HEK293 (cell line): ENCODE measurements at regions not wholly inside any gene's neighbourhood (a gene's known extent, or its start where the extent isn't known, plus 50 kb on each side); places are given as distances from the start of the nearest gene placed in this dataset.

ENCODE experiments used
- CTCF ChIA-PET: fragments of 350-600 bp; formaldehyde crosslinking; extraction: SDS; loops from one replicate; lab custom pipeline; 2021; ENCODE audit warnings: antibody characterized with exemption; lab: Yijun Ruan, JAX
- POLR2A ChIA-PET: fragments of 300-600 bp; formaldehyde crosslinking; extraction: SDS; loops from one replicate; lab custom pipeline; 2020; ENCODE audit warnings: antibody characterized with exemption, inconsistent platforms; lab: Yijun Ruan, JAX
- H3K27ac ChIP-seq: fragments of 200-500 bp; sonication (Bioruptor generic); 2 replicates; pipeline ENCODE4 v1.5.1; 2014; ENCODE audit warnings: low read depth, low read length, control low read depth, inconsistent platforms; ENCODE audit errors: extremely low read depth
- H3K36me3 ChIP-seq, 2 experiments: fragments of 200-500 bp in 1 of 2; sonication (Bioruptor generic) in 1 of 2; 1 replicate in 1 of 2; 2 replicates in 1 of 2; pipeline ENCODE4 v1.5.1; 2014 to 2017; ENCODE audit warnings: inconsistent platforms in 2 of 2, low read length in 2 of 2; ENCODE audit not compliant: control insufficient read depth in 2 of 2, insufficient read depth in 1 of 2
- H3K4me1 ChIP-seq: fragments of 200-500 bp; sonication (Bioruptor generic); 2 replicates; pipeline ENCODE4 v1.5.1; 2014; ENCODE audit warnings: mild to moderate bottlenecking, low read length, inconsistent platforms; ENCODE audit not compliant: control insufficient read depth, insufficient read depth
- H3K4me3 ChIP-seq: 2 replicates; pipeline ENCODE4 v1.5.1; 2011; ENCODE audit warnings: low read depth, mild to moderate bottlenecking, control low read depth, low read length, moderate library complexity
- H3K9me3 ChIP-seq: fragments of 200-500 bp; sonication (Bioruptor generic); 2 replicates; pipeline ENCODE4 v1.5.1; 2014; ENCODE audit warnings: low read depth, low read length, inconsistent platforms; ENCODE audit not compliant: control insufficient read depth, insufficient read depth
- KLF10 ChIP-seq: fragments of 450-650 bp; IDR thresholded peaks from 2 replicates; pipeline ENCODE4 v1.5.1; 2018; ENCODE audit warnings: missing biosample characterization, mild to moderate bottlenecking, missing genetic modification characterization
- KLF7 ChIP-seq: fragments of 450-650 bp; formaldehyde crosslinking; IDR thresholded peaks from 2 replicates; pipeline ENCODE4 v1.5.1; 2016; ENCODE audit warnings: missing biosample characterization, missing genetic modification characterization, borderline replicate concordance
- MZF1 ChIP-seq: fragments of 450-650 bp; formaldehyde crosslinking; IDR thresholded peaks from 2 replicates; pipeline ENCODE4 v1.5.1; 2017; ENCODE audit warnings: missing biosample characterization, missing genetic modification characterization, borderline replicate concordance
- SETDB1 ChIP-seq: IDR thresholded peaks from one replicate; pipeline ENCODE4 v1.6.1; 2017; ENCODE audit warnings: mild to moderate bottlenecking, low read length, moderate library complexity, mixed read lengths; ENCODE audit not compliant: insufficient read length
- ZBTB10 ChIP-seq: fragments of 450-650 bp; formaldehyde crosslinking; IDR thresholded peaks from 2 replicates; pipeline ENCODE4 v1.5.1; 2016; ENCODE audit warnings: missing biosample characterization, missing genetic modification characterization
- ZBTB48 ChIP-seq: fragments of 450-650 bp; formaldehyde crosslinking; IDR thresholded peaks from 2 replicates; pipeline ENCODE4 v1.5.1; 2016; ENCODE audit warnings: missing biosample characterization, missing genetic modification characterization
- ZIC2 ChIP-seq: fragments of 450-650 bp; formaldehyde crosslinking; IDR thresholded peaks from 2 replicates; pipeline ENCODE4 v1.5.1; 2016; ENCODE audit warnings: missing biosample characterization, missing genetic modification characterization
- ZNF157 ChIP-seq: fragments of 450-650 bp; formaldehyde crosslinking; IDR thresholded peaks from 2 replicates; pipeline ENCODE4 v1.5.1; 2016; ENCODE audit warnings: missing biosample characterization, missing genetic modification characterization
- ZNF202 ChIP-seq: fragments of 450-650 bp; formaldehyde crosslinking; IDR thresholded peaks from 2 replicates; pipeline ENCODE4 v1.5.1; 2016; ENCODE audit warnings: missing biosample characterization, missing genetic modification characterization, borderline replicate concordance
- ZNF211 ChIP-seq: fragments of 450-650 bp; formaldehyde crosslinking; IDR thresholded peaks from 2 replicates; pipeline ENCODE4 v1.5.1; 2016; ENCODE audit warnings: low read depth, missing biosample characterization, missing genetic modification characterization
- ZNF214 ChIP-seq: fragments of 450-650 bp; formaldehyde crosslinking; IDR thresholded peaks from 2 replicates; pipeline ENCODE4 v1.5.1; 2017; ENCODE audit warnings: missing biosample characterization, mild to moderate bottlenecking, missing genetic modification characterization, borderline replicate concordance
- ZNF280D ChIP-seq: fragments of 450-650 bp; formaldehyde crosslinking; IDR thresholded peaks from 2 replicates; pipeline ENCODE4 v1.5.1; 2016; ENCODE audit warnings: missing biosample characterization, missing genetic modification characterization
- ZNF311 ChIP-seq: fragments of 450-650 bp; formaldehyde crosslinking; IDR thresholded peaks from 2 replicates; pipeline ENCODE4 v1.5.1; 2017; ENCODE audit warnings: missing biosample characterization, missing genetic modification characterization, borderline replicate concordance
- ZNF341 ChIP-seq: fragments of 450-650 bp; formaldehyde crosslinking; IDR thresholded peaks from 2 replicates; pipeline ENCODE4; 2016; ENCODE audit warnings: low read depth, missing biosample characterization, missing genetic modification characterization
- ZNF548 ChIP-seq: fragments of 450-650 bp; formaldehyde crosslinking; IDR thresholded peaks from 2 replicates; pipeline ENCODE4 v1.5.1; 2016; ENCODE audit warnings: missing biosample characterization, missing genetic modification characterization
- ZNF654 ChIP-seq: fragments of 450-650 bp; formaldehyde crosslinking; IDR thresholded peaks from 2 replicates; pipeline ENCODE4 v1.5.1; 2016; ENCODE audit warnings: low read depth, missing biosample characterization, missing genetic modification characterization
- ZNF692 ChIP-seq: fragments of 450-650 bp; formaldehyde crosslinking; IDR thresholded peaks from 2 replicates; pipeline ENCODE4 v1.5.1; 2016; ENCODE audit warnings: missing biosample characterization, missing genetic modification characterization
- ZNF785 ChIP-seq: fragments of 450-650 bp; formaldehyde crosslinking; IDR thresholded peaks from 2 replicates; pipeline ENCODE4 v1.5.1; 2016; ENCODE audit warnings: missing biosample characterization, missing genetic modification characterization
- TF ChIP-seq, protein P1 (sequence below): fragments of 450-650 bp; formaldehyde crosslinking; IDR thresholded peaks from 2 replicates; pipeline ENCODE4 v1.5.1; 2016; ENCODE audit warnings: missing biosample characterization, missing genetic modification characterization, low read depth

DNA sequence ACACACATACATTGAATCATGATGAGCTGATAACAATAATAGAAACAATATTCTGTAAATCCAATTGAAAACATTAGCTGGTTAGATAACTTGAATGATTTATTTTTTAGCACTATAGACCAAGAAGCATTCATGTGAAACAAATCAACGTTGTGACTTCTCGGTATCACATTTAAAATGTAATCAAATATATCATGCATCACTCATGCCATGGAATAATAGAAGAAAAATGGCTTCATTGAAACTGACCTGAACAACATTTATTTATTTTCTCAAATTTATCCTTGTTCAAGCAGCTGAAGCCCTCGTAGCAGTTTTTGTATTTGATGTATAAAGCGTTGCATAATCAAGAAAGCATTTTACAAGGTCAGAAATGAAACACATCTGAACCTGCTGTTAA is 299.6 kb upstream of the CDH18 start (continued):
- TF ChIP-seq ZNF341 (tag by site-specific recombination) = no peak
- no peak for TF ChIP-seq ZNF211
- TF ChIP-seq, all 188 proteins: peak for 0

GRCh38 chr5:20286512-20286911 is 298.5 kb upstream of the CDH18 start:
- TF ChIP-seq, protein P1, sequence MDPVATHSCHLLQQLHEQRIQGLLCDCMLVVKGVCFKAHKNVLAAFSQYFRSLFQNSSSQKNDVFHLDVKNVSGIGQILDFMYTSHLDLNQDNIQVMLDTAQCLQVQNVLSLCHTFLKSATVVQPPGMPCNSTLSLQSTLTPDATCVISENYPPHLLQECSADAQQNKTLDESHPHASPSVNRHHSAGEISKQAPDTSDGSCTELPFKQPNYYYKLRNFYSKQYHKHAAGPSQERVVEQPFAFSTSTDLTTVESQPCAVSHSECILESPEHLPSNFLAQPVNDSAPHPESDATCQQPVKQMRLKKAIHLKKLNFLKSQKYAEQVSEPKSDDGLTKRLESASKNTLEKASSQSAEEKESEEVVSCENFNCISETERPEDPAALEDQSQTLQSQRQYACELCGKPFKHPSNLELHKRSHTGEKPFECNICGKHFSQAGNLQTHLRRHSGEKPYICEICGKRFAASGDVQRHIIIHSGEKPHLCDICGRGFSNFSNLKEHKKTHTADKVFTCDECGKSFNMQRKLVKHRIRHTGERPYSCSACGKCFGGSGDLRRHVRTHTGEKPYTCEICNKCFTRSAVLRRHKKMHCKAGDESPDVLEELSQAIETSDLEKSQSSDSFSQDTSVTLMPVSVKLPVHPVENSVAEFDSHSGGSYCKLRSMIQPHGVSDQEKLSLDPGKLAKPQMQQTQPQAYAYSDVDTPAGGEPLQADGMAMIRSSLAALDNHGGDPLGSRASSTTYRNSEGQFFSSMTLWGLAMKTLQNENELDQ (tag by site-specific recombination) = no peak
- TF ChIP-seq ZIC2 (tag by site-specific recombination) = no peak
- Histone ChIP-seq H3K27ac (no peak overlapping the region), H3K4me3 (no peak overlapping the region), H3K36me3 (no peaks in the 10 kb centered on the region), H3K9me3 (no peaks in the 10 kb centered on the region), H3K4me1 (no peaks in the 10 kb centered on the region)
- POLR2A ChIA-PET = no interaction called here
- CTCF ChIA-PET = no interaction called here

DNA sequence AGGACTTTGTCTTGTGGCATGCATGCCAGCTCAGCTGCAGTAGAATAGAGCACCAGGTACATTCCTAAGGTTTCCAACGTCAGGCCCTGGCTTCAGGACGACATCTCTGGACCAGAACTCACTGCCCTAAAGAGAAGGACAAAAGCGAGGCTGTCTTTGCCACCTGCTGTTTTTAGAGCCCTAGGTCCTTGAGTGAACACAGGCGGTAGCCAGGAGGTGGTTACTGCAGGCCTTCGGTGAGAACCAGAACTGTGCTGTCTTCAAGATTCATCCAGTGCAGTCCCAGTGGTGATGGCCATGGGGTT is 288.9 kb upstream of the CDH18 start:
- ChIA-PET CTCF (no interaction called here), POLR2A (no interaction called here)
- no peaks in the 10 kb centered on the region for H3K9me3 ChIP-seq
- no peaks in the 10 kb centered on the region for H3K36me3 ChIP-seq
- no peak overlapping the region for H3K4me3 ChIP-seq
- H3K27ac ChIP-seq = no peak overlapping the region
- TF ChIP-seq ZBTB48 (tag by site-specific recombination) = no peak
- no peak for TF ChIP-seq ZNF785
- no peak for TF ChIP-seq ZNF214 (tag by site-specific recombination)
- TF ChIP-seq ZNF311 (tag by site-specific recombination) = no peak
- no peak for TF ChIP-seq ZNF157 (tag by site-specific recombination)
- no peak for TF ChIP-seq KLF7 (tag by site-specific recombination)
- no peak for TF ChIP-seq KLF10 (tag by site-specific recombination)
- no peak for TF ChIP-seq SETDB1
- TF ChIP-seq ZNF548 (tag by site-specific recombination) = no peak
- no peak for TF ChIP-seq MZF1 (tag by site-specific recombination)
- no peak for TF ChIP-seq ZNF654
- TF ChIP-seq ZNF202 (tag by site-specific recombination) = no peak
- TF ChIP-seq ZNF280D (tag by site-specific recombination) = no peak
- TF ChIP-seq ZNF692 (tag by site-specific recombination) = no peak
- no peak for TF ChIP-seq ZBTB10
- H3K4me1 ChIP-seq = no peaks in the 10 kb centered on the region
